ENCODE measurements at regions not wholly inside any gene's neighbourhood (a gene's known extent, or its start where the extent isn't known, plus 50 kb on each side); places are given as distances from the start of the nearest gene placed in this dataset.

GRCh38 chr11:43222215-43222614, 89.6 kb upstream of the API5 start:
- DNase-seq, result no peak

- DNase-seq, result no peak
Observed at GRCh38 chr11:43223026-43223425, 88.8 kb upstream of the API5 start.

- DNase-seq, result no peak
Observed at GRCh38 chr11:43234881-43235280, 76.9 kb upstream of the API5 start.

GRCh38 chr11:43238341-43238740, 73.5 kb upstream of the API5 start:
- DNase-seq, result no peak

- DNase-seq, result no peak
Observed at GRCh38 chr11:43239791-43240190, 72.0 kb upstream of the API5 start.

GRCh38 chr11:43242401-43242800, 69.4 kb upstream of the API5 start:
- DNase-seq, result no peak

- DNase-seq, result no peak
Observed at GRCh38 chr11:43243927-43244326, 67.9 kb upstream of the API5 start.

GRCh38 chr11:43245466-43245865, 66.3 kb upstream of the API5 start:
- DNase-seq, result no peak

- no peak for DNase-seq
Observed at GRCh38 chr11:43250309-43250708, 61.5 kb upstream of the API5 start.

- DNase-seq, result no peak
Observed at GRCh38 chr11:43261775-43262174, 50.0 kb upstream of the API5 start.
